Activated B cell treated with CpG ODN at 0.5 μM for 24 hours (primary cell): ENCODE measurements at regions not wholly inside any gene's neighbourhood (a gene's known extent, or its start where the extent isn't known, plus 50 kb on each side); places are given as distances from the start of the nearest gene placed in this dataset.

Source experiments
- ATAC-seq: fragments of 200-7000 bp; cut with Tn5 transposase; one replicate; pipeline ENCODE4 v1.10.0; 2021; ENCODE audit warnings: low read depth, mild to moderate bottlenecking, moderate library complexity
- CTCF ChIA-PET: fragments of 350-600 bp; sonication (Branson Sonifier 250); formaldehyde crosslinking; loops from one replicate; lab custom pipeline; 2021; ENCODE audit warnings: antibody characterized with exemption; lab: Charles Lee
- POLR2A ChIA-PET: fragments of 350-600 bp; sonication (Branson Sonifier 250); formaldehyde crosslinking; loops from one replicate; lab custom pipeline; 2021; ENCODE audit warnings: antibody characterized with exemption; lab: Charles Lee
- DNase-seq: peaks from one replicate; pipeline ENCODE4 v3.0.0; 2022
- H3K27ac Mint-ChIP-seq: one replicate; pipeline ENCODE4 v1.8.0; 2020; ENCODE audit warnings: mixed read lengths
- H3K27me3 Mint-ChIP-seq: one replicate; pipeline ENCODE4 v1.8.0; 2021; ENCODE audit warnings: mixed read lengths
- H3K36me3 Mint-ChIP-seq: one replicate; pipeline ENCODE4 v1.8.0; 2021; ENCODE audit warnings: low read depth, mixed read lengths
- H3K4me1 Mint-ChIP-seq: one replicate; pipeline ENCODE4 v1.8.0; 2021; ENCODE audit warnings: mixed read lengths
- H3K4me3 Mint-ChIP-seq: one replicate; pipeline ENCODE4 v1.8.0; 2020; ENCODE audit warnings: mild to moderate bottlenecking, mixed read lengths
- H3K9me3 Mint-ChIP-seq: one replicate; pipeline ENCODE4 v1.8.0; 2020; ENCODE audit warnings: mixed read lengths
- intact Hi-C: fragments of 100-400 bp; cut with micrococcal nuclease; formaldehyde crosslinking; loops from one replicate; pipeline ENCODE4 v1.15.1; 2024
- TF ChIP-seq, protein P1 (sequence below): fragments of 200-600 bp; IDR thresholded peaks from one replicate; pipeline ENCODE4 v1.8.0; 2022; ENCODE audit warnings: antibody characterized with exemption, mild to moderate bottlenecking

DNA sequence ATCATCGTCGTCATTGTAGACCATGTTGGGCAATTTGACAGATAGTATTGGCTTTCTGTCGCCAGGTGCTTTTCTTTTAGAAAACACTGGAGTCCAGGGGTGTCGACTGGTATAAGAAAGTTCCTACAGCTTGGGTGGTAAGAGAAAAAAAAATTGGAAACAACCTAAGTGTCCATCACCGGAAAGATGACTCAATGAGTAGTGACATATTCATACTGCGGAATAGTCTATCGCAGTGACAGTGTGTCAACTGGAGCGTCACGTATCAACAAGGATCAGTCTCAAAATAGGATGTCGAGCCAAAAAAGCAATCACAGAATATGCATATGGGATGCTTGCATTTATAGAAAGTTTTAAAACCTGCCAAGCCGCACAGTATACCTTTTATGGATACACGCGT lies 157.6 kb downstream of the MN1 start:
- Mint-ChIP-seq H3K4me3 (no peak overlapping the region), H3K4me1 (no peaks in the 10 kb centered on the region), H3K36me3 (no peaks in the 10 kb centered on the region), H3K27me3 (no peaks in the 10 kb centered on the region), H3K27ac (no peak overlapping the region), H3K9me3 (no peaks in the 10 kb centered on the region)
- TF ChIP-seq, protein P1, sequence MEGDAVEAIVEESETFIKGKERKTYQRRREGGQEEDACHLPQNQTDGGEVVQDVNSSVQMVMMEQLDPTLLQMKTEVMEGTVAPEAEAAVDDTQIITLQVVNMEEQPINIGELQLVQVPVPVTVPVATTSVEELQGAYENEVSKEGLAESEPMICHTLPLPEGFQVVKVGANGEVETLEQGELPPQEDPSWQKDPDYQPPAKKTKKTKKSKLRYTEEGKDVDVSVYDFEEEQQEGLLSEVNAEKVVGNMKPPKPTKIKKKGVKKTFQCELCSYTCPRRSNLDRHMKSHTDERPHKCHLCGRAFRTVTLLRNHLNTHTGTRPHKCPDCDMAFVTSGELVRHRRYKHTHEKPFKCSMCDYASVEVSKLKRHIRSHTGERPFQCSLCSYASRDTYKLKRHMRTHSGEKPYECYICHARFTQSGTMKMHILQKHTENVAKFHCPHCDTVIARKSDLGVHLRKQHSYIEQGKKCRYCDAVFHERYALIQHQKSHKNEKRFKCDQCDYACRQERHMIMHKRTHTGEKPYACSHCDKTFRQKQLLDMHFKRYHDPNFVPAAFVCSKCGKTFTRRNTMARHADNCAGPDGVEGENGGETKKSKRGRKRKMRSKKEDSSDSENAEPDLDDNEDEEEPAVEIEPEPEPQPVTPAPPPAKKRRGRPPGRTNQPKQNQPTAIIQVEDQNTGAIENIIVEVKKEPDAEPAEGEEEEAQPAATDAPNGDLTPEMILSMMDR: no peak
- intact Hi-C loops: no loop called here
- CTCF ChIA-PET: no interaction called here
- no peak for ATAC-seq
- DNase-seq: no peak
- POLR2A ChIA-PET: no interaction called here

GRCh38 chr22:27644566-27644965 lies 157.0 kb downstream of the MN1 start:
- Mint-ChIP-seq H3K4me1 (no peaks in the 10 kb centered on the region), H3K27me3 (no peaks in the 10 kb centered on the region), H3K9me3 (no peaks in the 10 kb centered on the region), H3K27ac (no peak overlapping the region), H3K4me3 (no peak overlapping the region), H3K36me3 (no peaks in the 10 kb centered on the region)
- ATAC-seq (no peak), DNase-seq (no peak)
- POLR2A ChIA-PET: no interaction called here
- CTCF ChIA-PET: no interaction called here
- intact Hi-C loops: no loop called here
- TF ChIP-seq, protein P1: no peak

GRCh38 chr22:27647540-27647939 lies 154.0 kb downstream of the MN1 start:
- H3K9me3 Mint-ChIP-seq: no peaks in the 10 kb centered on the region
- H3K27me3 Mint-ChIP-seq: no peaks in the 10 kb centered on the region
- no peaks in the 10 kb centered on the region for H3K4me1 Mint-ChIP-seq
- ChIA-PET POLR2A (no interaction called here), CTCF (no interaction called here)
- ATAC-seq: no peak
- intact Hi-C loops: no loop called here
- H3K36me3 Mint-ChIP-seq: no peaks in the 10 kb centered on the region
- no peak overlapping the region for H3K27ac Mint-ChIP-seq
- DNase-seq: no peak
- TF ChIP-seq, protein P1: no peak
- H3K4me3 Mint-ChIP-seq: no peak overlapping the region

- no peak for DNase-seq
- Mint-ChIP-seq H3K4me1 (no peaks in the 10 kb centered on the region), H3K36me3 (no peaks in the 10 kb centered on the region), H3K9me3 (no peaks in the 10 kb centered on the region), H3K27me3 (no peaks in the 10 kb centered on the region), H3K27ac (no peak overlapping the region), H3K4me3 (no peak overlapping the region)
- no peak for ATAC-seq
- POLR2A ChIA-PET: no interaction called here
- TF ChIP-seq, protein P1: no peak
- CTCF ChIA-PET: no interaction called here
- intact Hi-C loops: no loop called here
These were observed 153.5 kb downstream of the MN1 start for GRCh38 chr22:27648074-27648473.

DNA sequence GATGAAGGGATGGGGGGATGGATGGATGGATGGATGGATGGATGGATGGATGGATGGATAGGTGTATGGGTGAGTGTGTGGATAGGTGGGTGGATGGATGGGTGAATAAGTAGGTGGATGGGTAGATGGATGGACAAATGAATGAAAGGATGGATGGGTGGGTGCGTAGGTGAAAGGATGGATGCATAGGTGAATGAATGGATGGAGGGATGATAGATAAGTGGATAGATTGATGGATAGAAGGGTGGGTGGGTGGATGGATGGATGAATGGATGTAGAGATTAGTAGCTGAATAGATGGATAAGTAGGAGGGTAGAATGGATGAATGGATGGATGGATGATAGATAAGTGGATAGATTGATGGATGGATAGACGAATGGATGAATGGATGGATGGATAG lies 152.7 kb downstream of the MN1 start:
- no peaks in the 10 kb centered on the region for H3K27me3 Mint-ChIP-seq
- intact Hi-C loops: no loop called here
- ChIA-PET POLR2A (no interaction called here), CTCF (no interaction called here)
- H3K36me3 Mint-ChIP-seq: no peaks in the 10 kb centered on the region
- no peak for ATAC-seq
- no peak overlapping the region for H3K4me3 Mint-ChIP-seq
- DNase-seq: no peak
- H3K4me1 Mint-ChIP-seq: no peaks in the 10 kb centered on the region
- H3K9me3 Mint-ChIP-seq: no peaks in the 10 kb centered on the region
- TF ChIP-seq, protein P1: no peak
- H3K27ac Mint-ChIP-seq: no peak overlapping the region
